NOMO-1 treated with dmso at 0.1 percent for 144 hours (cell line): ENCODE measurements at regions not wholly inside any gene's neighbourhood (a gene's known extent, or its start where the extent isn't known, plus 50 kb on each side); places are given as distances from the start of the nearest gene placed in this dataset.
"Not testable (repeated sequence)": the region's sequence is repeated elsewhere in the genome, so short reads cannot be mapped to it uniquely, and the experiment has no call there.

Source experiments
- DNase-seq: peaks from one replicate; lab custom pipeline; 2025; ENCODE audit not compliant: unreplicated experiment; lab: John Stamatoyannopoulos, UW

DNA sequence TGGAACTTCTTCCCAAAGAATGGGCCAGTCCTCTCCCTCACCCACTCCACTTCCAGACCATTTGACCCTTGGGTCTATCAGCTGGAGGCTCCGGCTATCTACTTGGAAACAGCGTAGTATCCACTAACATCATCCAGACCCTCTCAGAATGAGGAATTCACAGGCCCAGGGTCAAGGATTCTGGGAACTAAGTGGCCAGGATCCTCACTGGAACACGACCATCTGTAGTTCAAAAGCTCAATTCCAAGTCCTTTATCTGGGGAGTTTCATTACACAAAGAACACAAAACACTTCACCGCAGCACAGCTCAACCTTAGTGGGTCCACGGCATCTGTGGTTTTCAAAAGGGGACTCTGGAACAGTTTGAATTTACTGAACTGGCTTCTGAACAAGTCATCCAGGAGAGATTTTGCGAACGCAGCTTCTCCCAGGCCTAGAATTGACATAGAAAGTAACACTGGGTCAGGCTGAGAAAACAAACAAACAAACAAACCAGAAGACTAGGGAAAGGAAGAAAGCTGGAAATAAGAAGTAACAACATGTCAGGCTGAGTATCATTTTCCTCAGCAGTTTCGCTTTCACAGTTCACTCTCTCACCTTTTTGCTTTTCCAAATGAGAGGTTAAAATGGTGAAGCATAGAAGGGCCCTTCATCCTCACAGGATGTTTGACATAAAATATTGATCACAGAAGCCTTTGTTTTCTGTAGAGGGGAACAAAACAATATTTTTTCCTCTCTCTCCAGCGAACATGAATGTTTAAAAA, 57.6 kb upstream of the USP6NL start:
- no peak for DNase-seq

DNA sequence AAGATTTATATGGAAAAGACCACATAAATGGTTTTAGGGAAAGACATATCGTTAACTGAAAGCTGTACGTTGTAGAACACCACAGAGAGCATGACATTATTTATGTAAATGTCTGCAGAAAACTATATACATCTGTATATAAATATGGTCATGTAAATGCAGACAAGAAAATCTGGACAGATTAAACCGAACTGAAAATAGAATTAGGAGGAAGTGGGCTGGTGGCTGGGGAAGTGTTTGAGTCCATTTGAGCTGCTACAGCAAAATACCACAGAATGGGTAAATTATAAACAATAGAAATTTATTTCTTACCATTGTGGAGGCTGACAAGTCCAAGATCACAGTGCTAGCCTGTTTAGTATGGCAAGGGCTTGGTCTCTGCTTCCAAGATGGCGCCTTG, 56.3 kb upstream of the USP6NL start:
- no peak for DNase-seq

DNA sequence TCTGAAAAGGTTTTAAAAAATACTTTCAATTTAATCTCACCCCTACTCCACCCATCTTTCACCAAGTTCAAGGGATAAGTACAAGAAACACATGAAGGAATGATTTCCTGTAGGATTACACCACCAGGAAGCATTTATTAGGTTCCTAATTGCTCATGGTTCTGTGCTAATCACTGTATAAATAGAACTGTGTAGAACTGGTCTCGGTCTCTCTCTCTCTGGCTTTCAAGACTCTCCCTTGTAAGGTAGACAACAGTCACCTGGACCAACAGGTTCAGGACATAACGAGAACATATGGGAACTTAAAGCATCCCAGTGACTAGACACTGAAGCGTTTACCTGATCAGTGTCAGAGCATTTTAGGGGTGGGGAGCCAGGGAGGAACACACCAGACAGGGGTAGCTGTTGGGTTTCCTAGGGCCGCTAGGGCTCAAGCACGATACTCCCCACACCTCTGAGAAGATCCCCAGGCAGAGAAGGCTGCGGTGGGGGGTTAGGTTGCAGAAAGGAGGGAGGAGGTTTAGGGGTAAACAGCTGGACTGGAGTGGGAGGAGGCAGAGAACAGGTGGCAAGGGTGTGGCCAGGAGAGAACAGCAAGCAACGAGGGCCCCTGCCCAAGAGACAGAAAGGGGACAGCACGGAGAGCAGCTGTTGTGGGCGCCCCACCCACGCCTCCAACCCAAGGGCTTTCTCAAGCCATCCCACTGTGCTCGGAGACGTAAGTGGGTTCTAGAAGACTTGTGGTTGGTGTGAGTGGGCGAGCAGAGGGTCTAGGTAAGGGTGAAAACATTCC, 52.5 kb upstream of the USP6NL start:
- DNase-seq: no peak

DNA sequence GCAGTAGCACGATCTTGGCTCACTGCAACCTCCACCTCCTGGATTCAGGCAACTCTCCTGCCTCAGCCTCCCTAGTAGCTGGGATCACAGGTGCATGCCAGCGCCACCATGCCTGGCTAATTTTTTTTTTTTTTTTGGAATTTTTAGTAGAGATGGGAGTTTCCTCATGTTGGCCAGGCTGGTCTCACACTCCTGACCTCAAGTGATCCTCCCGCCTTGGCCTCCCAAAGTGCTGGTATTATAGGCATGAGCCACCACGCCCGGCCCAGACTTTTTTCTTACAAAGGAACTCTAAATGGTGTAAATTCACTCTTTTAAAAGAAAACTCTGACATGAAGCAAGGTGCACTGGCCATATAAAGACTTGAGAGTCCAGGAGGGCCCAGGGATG, 51.7 kb upstream of the USP6NL start:
- not testable (repeated sequence) for DNase-seq

DNA sequence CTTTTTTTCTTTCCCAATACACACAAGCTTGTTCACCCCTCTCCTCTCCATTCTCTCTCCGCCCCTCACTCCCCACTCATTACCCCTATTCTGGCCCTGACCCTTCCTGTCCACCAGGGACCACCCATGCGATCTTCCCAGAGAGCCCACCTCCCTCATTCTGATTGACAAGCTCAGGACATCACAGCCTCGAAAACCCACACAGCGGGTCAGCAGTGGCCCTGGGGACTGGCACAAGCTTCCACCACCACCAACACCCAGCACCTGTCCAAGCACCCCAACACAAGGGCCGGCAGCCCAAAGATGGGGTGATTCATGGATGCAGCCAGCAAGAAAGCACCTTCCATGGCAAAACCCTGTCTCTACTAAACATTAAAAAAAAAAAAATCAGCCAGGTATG, 50.0 kb upstream of the USP6NL start:
- DNase-seq: no peak
